Lung (tissue), 11 donors: ENCODE measurements at regions not wholly inside any gene's neighbourhood (a gene's known extent, or its start where the extent isn't known, plus 50 kb on each side); places are given as distances from the start of the nearest gene placed in this dataset.

ENCODE experiments used
- ATAC-seq: fragments of 200-7000 bp; cut with Tn5 transposase; one replicate; pipeline ENCODE4 v1.9.1; 2020; ENCODE audit warnings: moderate number of reproducible peaks; ENCODE audit not compliant: insufficient read depth, low FRiP score
- DNase-seq, 3 donors: peaks; one replicate each; pipeline ENCODE4 v3.0.0-alpha.2; 2013 to 2017
- H3K27ac ChIP-seq, 2 donors: one replicate each; pipeline ENCODE4 v1.5.1; 2013; ENCODE audit warnings: mild to moderate bottlenecking in 2 of 2, moderate library complexity in 2 of 2, control low read depth in 1 of 2, inconsistent platforms in 1 of 2, low read depth in 1 of 2, low read length in 1 of 2
- H3K27me3 ChIP-seq, 3 donors: one replicate each; pipeline ENCODE4 v1.5.1; 2013; ENCODE audit warnings: low read length in 2 of 3; ENCODE audit not compliant: control insufficient read depth in 3 of 3, insufficient read depth in 3 of 3
- H3K36me3 ChIP-seq, 4 donors: one replicate each; pipeline ENCODE4 v1.5.1; 2013; ENCODE audit warnings: low read length in 4 of 4, mild to moderate bottlenecking in 1 of 4, moderate library complexity in 1 of 4; ENCODE audit not compliant: control insufficient read depth in 4 of 4, insufficient read depth in 4 of 4
- H3K4me1 ChIP-seq, 5 donors: one replicate each; pipeline ENCODE4 v1.5.1; 2013; ENCODE audit warnings: low read length in 5 of 5, mild to moderate bottlenecking in 2 of 5, moderate library complexity in 1 of 5; ENCODE audit not compliant: control insufficient read depth in 5 of 5, insufficient read depth in 5 of 5
- H3K4me3 ChIP-seq: one replicate; pipeline ENCODE4 v1.5.1; 2013; ENCODE audit warnings: mild to moderate bottlenecking, control low read depth, moderate library complexity
- H3K9ac ChIP-seq, 2 donors: one replicate each; pipeline ENCODE4 v1.5.1; 2013; ENCODE audit warnings: low read length in 2 of 2, control low read depth in 1 of 2; ENCODE audit not compliant: insufficient read depth in 1 of 2
- H3K9me3 ChIP-seq, 4 donors: one replicate each; pipeline ENCODE4 v1.5.1; 2013; ENCODE audit warnings: low read length in 3 of 4, mild to moderate bottlenecking in 1 of 4, moderate library complexity in 1 of 4; ENCODE audit not compliant: control insufficient read depth in 4 of 4, insufficient read depth in 3 of 4
- CTCF ChIP-seq: IDR thresholded peaks from 2 replicates; pipeline ENCODE4 v1.5.1; 2012; ENCODE audit warnings: mild to moderate bottlenecking; ENCODE audit errors: control extremely low read depth, extremely low read depth
- WGBS, 2 donors: extraction: QIAGEN DNeasy Blood & Tissue Kit; methylation state at CpG; one replicate each; pipeline ENCODE4 v1.1.7; 2013; 5-methylcytosine and 5-hydroxymethylcytosine counted together
- donor health status: control.
- donor health status: control.
- donor health status: Bipolar disorder and iron deficiency.
- donor health status: healthy.
- donor health status: DM: yes; HTN: yes; CAD: no.

DNA sequence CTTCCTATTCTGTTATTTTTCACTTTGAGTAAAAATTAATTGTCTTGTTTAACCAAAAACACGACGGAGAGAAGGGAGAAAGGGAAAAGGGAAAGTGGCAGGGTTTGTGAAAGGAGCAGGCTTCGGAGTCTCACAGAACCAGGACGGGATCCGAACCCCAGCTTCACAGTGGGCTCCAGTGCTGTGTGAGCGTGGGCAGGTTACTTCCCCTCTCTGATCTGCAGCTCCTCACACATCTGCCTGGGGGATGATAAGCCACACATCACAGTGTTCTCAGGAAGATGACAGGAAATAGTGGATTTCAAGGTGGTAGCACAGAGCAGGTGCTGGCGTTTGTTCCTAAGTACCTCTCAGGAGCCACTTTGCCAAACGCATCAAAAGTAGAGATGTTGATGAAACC lies 94.2 kb upstream of the GPR26 start:
- no peak overlapping the region for H3K4me3 ChIP-seq
- no peaks in the 10 kb centered on the region for H3K4me1 ChIP-seq
- H3K9me3 ChIP-seq: no peaks in the 10 kb centered on the region
- no peak overlapping the region for H3K9ac ChIP-seq
- ATAC-seq (no peak), DNase-seq (no peak)
- 73 to 77% methylated on average over 8 of the region's 8 CpGs for WGBS, 2 donors
- H3K27me3 ChIP-seq: peaks cover 0 to 25% (median 9%) of the 10 kb centered on the region in 3 donors
- H3K27ac ChIP-seq: no peak overlapping the region
- H3K36me3 ChIP-seq: no peaks in the 10 kb centered on the region
- no peak for TF ChIP-seq CTCF

DNA sequence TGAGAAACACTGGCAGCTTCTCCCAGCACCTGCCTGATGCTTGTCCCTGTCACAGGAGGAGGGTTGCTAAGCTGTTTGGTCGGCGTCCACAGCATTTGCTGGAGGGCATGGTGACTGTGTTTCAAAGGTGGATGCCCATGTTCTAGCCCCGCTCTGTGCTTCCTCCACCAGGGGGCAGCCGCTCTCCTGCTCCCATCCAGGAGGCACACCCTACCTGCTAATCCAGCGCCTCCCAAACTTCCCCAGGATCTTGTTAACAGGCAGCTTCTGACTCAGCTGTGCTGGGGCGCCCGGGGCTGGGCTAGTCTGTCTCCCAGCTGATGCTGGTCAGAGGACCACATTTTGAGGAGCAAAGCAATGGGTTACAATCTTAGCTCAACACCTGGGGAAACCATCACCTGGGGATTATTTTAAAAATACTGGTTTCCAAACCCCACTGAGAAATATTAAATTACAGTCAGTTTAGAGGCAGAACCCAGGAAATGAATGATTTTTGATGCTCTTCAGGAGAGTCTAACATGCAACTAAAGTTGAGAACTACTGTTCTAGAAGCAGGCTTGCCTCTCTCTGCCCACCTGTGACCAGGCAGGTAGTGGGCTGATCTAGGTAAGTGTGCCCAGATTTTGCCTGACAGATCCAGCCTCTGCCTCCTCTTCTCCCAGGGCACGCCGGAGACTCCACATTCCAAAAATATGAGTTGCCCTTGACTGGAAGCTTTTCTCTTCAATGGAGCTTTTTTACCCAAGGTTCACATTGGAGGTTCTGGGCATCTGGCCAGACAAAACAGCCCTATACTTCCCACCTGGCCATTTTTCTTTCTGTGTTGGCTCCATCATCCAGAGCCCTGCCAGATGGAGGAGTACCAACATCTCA lies 92.7 kb upstream of the GPR26 start:
- ATAC-seq: no peak
- no peak for TF ChIP-seq CTCF
- Histone ChIP-seq H3K4me3 (no peak overlapping the region), H3K27me3 (peaks cover 0 to 21% (median 9%) of the 10 kb centered on the region in 3 donors), H3K9me3 (no peaks in the 10 kb centered on the region), H3K9ac (no peak overlapping the region), H3K36me3 (no peaks in the 10 kb centered on the region), H3K27ac (no peak overlapping the region), H3K4me1 (no peaks in the 10 kb centered on the region)
- no peak for DNase-seq
- WGBS, 2 donors: 22 to 23% methylated on average over 9 of the region's 9 CpGs

GRCh38 chr10:123574109-123574698 lies 92.0 kb upstream of the GPR26 start:
- Histone ChIP-seq H3K27ac (no peak overlapping the region), H3K9me3 (no peaks in the 10 kb centered on the region), H3K4me3 (no peak overlapping the region), H3K4me1 (no peaks in the 10 kb centered on the region), H3K27me3 (peaks cover 0 to 18% (median 9%) of the 10 kb centered on the region in 3 donors), H3K9ac (no peak overlapping the region), H3K36me3 (no peaks in the 10 kb centered on the region)
- TF ChIP-seq CTCF: no peak
- 73 to 88% methylated on average over 7 of the region's 7 CpGs for WGBS, 2 donors
- DNase-seq (no peak), ATAC-seq (no peak)
